PFSK-1 (cell line): ENCODE measurements at regions not wholly inside any gene's neighbourhood (a gene's known extent, or its start where the extent isn't known, plus 50 kb on each side); places are given as distances from the start of the nearest gene placed in this dataset.

Experiments
- FOXP2 ChIP-seq: optimal IDR thresholded peaks from 2 replicates; pipeline ENCODE3; 2011; ENCODE audit warnings: borderline replicate concordance, control low read depth, inconsistent platforms; ENCODE audit not compliant: insufficient read depth; ENCODE audit errors: extremely low read length, extremely low read depth
- POLR2AphosphoS5 ChIP-seq: IDR thresholded peaks from 2 replicates; pipeline ENCODE4 v1.6.1; 2012; ENCODE audit warnings: low read depth, mild to moderate bottlenecking, control low read depth, low read length, moderate library complexity
- REST ChIP-seq, 2 experiments: IDR thresholded peaks; 2 replicates each; pipeline versions ENCODE4 v1.6.1 to v1.8.0; 2011 to 2012; ENCODE audit warnings: low read depth in 2 of 2, low read length in 2 of 2, control low read depth in 1 of 2, inconsistent platforms in 1 of 2, mild to moderate bottlenecking in 1 of 2, moderate library complexity in 1 of 2; ENCODE audit not compliant: insufficient read depth in 1 of 2
- SIN3A ChIP-seq: IDR thresholded peaks from 2 replicates; pipeline ENCODE4 v1.6.1; 2012; ENCODE audit warnings: mild to moderate bottlenecking, low read length, moderate library complexity, borderline replicate concordance; ENCODE audit not compliant: insufficient read depth
- TAF1 ChIP-seq: IDR thresholded peaks from 2 replicates; pipeline ENCODE4 v1.6.1; 2012; ENCODE audit warnings: low read length, control low read depth, borderline replicate concordance; ENCODE audit not compliant: insufficient read depth

DNA sequence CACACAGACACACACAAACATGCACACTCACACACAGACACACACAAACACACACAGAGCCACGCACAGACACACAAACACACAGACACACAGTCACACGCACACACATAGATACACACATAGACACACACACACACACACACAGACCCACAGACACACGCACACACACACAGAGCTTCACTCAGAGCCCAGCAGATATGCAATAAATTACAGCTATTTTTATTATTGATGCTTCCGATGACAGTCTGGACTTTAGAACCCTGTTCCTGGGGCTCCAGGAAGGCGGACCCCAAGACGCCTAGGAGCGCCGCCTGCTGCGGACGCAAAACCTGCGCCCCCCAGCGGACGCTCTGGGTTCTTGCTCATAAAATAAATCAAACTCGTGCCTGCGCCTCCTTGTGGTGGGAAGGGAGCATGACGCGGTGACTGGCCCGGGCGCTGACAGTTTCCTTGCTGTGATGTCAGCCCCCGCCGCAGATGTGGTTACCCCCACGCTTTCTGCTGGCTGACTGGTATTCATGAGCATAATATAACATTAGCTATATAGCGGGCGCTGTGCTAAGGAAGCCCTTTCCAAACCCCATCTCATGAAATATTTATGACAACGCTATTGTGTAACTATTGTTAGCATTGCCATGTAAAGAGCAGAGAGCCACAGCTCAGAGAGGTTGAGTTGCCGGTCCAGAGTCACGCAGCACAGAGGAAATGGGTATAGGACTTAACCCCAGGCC lies 64.4 kb upstream of the TM9SF2 start:
- TF ChIP-seq FOXP2 (peak; percentile 34), REST (IDR thresholded peaks at IDR 0.05; ENCODE audit: insufficient read depth in 1 of 2, low read depth in 2 of 2, low read length in 2 of 2) (no peak)

DNA sequence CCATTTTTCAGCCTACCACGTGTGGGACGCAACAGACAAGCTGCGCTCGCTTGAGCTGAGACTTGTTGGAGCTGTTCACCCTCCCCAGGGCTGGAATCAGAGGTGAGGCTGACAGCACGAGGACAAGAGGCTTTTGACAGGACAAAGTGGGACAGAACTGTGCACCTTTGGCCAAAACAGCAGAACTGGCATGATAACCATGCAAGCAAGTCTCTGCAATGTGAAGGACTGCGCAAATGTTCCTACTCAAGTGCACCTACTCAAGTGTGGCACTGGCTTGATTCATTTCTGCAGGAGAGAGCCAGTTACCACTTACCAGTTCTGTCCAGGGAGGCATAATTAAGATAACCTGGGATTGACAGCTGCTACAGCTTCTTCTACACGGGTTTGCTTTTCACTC lies 62.2 kb upstream of the TM9SF2 start:
- TF ChIP-seq POLR2AphosphoS5 (no peak), FOXP2 (no peak), SIN3A (no peak), TAF1 (no peak), REST (IDR thresholded peaks at IDR 0.05; ENCODE audit: insufficient read depth in 1 of 2, low read depth in 2 of 2, low read length in 2 of 2) (no peak)

- TF ChIP-seq REST (IDR thresholded peaks at IDR 0.05; ENCODE audit: insufficient read depth in 1 of 2, low read depth in 2 of 2, low read length in 2 of 2), result no peak
- no peak for TF ChIP-seq SIN3A
Measured at GRCh38 chr13:99439850-99440604, 61.2 kb upstream of the TM9SF2 start.

DNA sequence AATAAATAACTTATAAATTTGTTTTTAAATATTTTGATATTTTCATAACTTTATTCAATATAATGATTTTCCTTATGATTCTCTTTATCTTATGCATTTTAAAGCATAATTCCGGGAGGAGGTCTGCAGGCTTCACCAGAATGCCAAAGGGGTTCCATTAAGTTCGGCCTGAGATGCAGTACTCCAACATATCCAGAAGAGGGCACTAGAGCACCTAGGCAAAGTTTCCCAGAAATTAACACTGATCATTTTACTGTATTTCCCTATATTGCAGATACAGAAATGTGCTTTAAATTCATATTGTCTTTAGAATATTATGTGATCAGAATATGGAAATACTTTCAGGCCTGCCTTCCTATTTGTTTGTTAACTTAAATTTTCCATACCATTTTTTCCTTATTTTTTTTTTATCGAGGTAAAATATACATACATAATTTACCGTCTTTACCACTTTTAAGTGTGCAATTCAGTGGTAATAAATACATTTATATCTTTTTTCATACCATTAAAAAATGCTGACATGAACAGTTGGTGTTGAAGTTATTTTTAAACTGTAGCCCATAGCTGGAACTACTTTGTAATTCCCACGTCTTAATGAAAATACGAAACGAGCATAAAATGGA lies 58.9 kb upstream of the TM9SF2 start:
- TF ChIP-seq FOXP2, result no peak
- TF ChIP-seq REST (IDR thresholded peaks at IDR 0.05; ENCODE audit: insufficient read depth in 1 of 2, low read depth in 2 of 2, low read length in 2 of 2), result no peak
- TF ChIP-seq TAF1, result no peak
- TF ChIP-seq SIN3A, result no peak
